GM18519 (cell line): ENCODE measurements at regions not wholly inside any gene's neighbourhood (a gene's known extent, or its start where the extent isn't known, plus 50 kb on each side); places are given as distances from the start of the nearest gene placed in this dataset.

Experiments
- ATAC-seq: cut with Tn5 transposase; IDR thresholded peaks from one replicate; pipeline ENCODE4 v1.9.1; 2021; ENCODE audit warnings: mild to moderate bottlenecking, moderate library complexity; ENCODE audit not compliant: unreplicated experiment, low FRiP score

DNA sequence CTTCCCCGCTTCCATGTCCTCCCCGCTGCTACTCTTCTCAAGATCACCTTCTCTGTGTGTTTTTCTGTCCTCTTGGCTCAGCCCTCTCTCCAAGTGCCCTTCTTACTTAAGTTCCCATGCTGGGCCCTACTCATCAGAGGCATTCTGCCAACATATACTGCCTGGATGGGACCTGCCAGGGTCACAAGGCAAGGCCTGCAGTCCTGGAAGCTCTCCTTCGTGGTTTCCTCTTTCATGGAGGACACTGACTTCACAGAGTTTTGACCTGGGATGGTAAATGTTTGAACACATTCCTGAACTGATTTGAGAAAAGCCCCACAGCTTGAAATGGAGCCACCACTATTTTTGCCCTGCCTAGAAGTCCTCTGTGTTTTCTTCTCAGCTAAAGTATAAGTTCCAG, 140.9 kb downstream of the TMEM30B start:
- no peak for ATAC-seq

DNA sequence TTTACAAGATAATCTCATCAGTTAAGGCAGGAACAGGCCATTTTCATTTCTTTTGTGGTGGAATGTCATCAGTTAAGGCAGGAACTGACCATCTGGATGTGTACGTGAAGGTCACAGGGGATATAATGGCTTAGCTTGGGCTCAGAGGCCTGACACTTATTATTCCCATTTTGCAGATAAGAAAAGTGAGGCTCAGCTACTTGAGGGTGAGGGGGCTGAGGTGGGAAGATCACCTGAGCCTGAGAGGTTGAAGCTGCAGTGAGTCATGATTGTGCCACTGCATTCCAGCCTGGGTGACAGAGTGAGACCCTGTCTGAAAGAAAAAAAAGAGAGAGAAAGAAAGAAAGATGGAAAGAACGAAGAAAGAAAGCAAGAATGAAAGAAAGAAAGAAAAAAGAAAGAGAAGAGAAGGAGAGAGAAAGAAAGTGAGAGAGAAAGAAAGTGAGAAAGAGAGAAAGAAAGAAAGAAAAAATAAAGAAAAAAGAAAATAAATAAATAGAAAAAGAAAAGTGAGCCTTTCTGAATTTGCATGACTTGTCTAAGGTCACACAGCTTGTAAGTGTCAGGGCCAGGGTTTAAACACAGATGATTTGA, 142.0 kb downstream of the TMEM30B start:
- no peak for ATAC-seq

- ATAC-seq, result no peak
Observed at GRCh38 chr14:61132894-61133293, 148.2 kb downstream of the TMEM30B start.

GRCh38 chr14:61132336-61132735, 148.8 kb downstream of the TMEM30B start:
- no peak for ATAC-seq

DNA sequence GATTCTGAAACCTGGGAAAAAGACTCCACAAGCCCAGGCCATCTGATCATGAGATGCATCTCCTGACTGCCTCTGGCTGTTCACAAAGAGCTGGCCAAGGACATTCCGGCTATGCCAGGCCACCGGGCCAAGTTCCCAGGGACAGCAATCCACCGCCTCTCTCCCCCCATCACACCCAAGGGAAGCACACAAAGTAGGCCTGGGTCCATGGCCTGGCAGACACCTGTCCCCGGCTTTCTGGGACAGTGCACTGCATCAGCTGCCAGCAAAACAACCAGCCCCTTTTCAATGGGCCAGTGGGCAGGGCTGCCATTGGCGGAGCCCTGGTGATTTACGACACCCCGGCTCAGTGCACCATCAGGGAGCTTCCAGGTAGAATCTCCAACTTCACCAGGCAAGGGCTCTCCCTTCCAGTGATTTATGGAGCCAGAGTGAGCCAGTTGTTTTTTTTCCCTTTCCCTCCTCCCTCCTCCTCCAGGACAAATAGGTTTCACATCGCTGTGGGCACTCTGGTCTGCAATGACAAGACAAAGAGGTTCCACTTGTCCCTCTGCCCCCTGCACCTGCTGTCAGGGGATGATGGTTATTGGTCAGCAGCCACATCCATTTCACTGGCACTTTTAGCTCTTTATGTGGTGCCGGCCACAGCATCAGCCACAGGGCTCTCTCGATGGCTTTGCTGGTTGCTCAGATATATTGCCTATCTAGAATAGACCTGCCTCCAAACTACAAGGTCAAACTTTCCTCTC, 149.6 kb downstream of the SLC38A6 start:
- ATAC-seq, result no peak

- no peak for ATAC-seq
Observed at GRCh38 chr14:61129168-61129745, 148.2 kb downstream of the SLC38A6 start.

- no peak for ATAC-seq
Observed at GRCh38 chr14:61128382-61129167, 147.5 kb downstream of the SLC38A6 start.

DNA sequence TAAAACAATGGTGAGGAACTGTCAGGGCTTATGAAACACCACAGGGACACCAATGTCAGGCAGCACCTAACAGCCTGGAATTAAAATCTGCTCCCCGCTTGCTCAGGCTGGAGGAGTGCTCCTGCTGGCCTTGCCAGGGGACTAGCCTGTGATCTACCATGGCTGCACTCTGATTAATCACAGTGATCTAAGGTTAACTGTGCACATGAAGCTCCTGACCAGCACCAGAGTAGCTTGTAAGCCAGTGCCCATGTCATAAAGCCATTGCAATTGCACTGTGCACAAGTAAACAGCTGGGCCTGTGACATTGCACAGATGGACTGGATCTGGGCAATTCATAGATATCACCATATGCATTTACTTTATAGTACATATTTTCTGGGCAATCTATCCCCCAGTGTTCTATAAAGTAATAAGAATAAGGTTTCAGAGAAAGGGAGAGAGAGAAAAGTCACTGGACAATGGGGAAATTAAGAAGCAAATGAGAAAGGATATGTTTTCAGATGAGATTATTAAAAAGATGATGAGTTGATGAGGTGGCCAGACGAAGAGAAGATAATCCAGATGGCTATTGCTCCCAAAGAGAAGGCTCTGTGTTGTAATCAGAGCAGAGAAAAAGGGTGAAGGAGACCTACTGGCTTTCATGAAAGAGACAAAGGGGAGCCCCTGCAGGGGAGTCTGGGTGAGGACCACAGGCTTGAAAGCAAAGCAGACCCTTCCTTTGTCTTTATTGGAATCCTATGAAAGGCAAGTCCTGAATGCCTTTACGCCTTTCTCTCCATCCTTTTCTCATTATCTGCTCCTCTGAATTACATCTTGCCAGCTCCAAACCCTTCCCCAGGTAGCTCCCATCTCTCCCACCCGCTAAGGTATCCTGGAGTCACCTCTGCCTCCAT, 145.8 kb downstream of the SLC38A6 start:
- ATAC-seq, result no peak

DNA sequence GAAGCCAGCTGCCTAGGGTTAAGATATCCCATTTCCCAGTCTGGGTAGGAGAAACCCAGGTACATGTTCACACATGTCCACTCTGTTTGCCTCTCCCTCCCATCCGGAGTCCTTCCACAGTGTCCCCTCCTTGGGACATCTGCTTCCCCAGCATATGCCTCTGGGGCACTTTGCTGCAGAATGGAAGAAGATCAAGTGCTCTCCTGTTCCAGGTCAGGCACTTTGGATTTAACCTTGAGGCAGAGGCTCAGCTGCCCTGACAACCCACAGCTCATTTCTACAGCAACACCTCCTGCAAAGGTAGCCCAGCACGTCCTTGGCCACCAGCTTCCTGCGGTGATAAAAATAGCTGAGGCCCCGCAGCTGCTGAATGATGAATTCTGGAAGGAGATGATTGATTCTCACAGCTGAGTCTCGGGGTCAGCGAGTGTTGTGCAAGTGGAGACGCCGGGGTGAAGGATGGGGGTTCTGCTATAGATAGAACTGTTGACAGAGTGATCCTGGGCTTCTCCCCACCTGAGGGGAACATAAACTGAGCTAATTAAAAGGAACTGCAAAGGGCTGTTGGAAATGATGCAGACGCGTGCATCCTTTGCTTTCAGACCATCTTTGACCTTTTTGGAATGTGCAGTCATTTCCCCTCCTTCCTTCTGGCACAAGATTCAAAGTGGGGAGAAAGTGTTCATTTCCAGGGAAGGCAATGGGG, 145.0 kb downstream of the SLC38A6 start:
- no peak for ATAC-seq

GRCh38 chr14:61125041-61125866, 144.2 kb downstream of the SLC38A6 start:
- no peak for ATAC-seq

- ATAC-seq, result no peak
Observed at GRCh38 chr14:61122862-61123261, 141.8 kb downstream of the SLC38A6 start.

GRCh38 chr14:61121355-61121787, 140.3 kb downstream of the SLC38A6 start:
- ATAC-seq, result no peak

DNA sequence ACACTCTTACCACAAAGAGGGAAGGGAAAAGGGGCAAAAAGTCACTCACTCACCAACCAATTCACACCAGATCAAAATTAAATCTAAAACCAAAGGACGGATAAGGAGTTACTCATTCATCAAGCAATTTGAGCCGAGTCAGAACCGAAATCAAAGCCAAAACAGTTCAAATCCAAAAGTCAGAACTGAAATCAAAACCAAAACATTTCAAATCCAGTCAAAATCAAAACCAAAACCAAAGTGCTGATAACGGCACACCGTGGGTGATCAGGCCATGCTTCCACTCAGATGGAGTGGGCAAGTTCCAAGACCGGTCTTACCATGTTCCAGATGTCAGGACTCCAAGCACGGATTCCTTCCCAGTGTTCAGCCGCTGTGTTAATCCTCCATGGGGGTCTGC, 139.5 kb downstream of the SLC38A6 start:
- no peak for ATAC-seq

DNA sequence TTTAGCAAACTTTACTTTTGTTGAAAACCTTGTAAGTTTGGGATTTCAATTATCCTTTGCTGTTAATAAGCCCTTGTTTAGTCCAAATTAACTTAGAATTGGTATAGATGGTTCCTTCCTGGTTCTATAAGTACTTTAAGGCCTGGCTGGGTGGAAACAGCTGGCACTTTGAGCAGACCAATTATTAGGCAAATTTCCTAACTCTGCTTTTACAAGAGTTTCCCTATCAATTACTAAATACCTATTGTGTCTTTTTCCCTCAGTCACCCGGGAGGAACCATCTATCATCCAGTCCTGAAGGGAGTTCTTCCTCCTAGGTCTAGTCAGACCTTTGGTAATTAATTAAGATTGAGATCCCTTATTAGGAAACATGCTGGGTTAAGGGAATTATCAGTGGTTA, 138.0 kb downstream of the SLC38A6 start:
- no peak for ATAC-seq

GRCh38 chr14:61116369-61116768, 135.3 kb downstream of the SLC38A6 start:
- ATAC-seq, result no peak

- no peak for ATAC-seq
Observed at GRCh38 chr14:61113561-61114225, 132.6 kb downstream of the SLC38A6 start.

DNA sequence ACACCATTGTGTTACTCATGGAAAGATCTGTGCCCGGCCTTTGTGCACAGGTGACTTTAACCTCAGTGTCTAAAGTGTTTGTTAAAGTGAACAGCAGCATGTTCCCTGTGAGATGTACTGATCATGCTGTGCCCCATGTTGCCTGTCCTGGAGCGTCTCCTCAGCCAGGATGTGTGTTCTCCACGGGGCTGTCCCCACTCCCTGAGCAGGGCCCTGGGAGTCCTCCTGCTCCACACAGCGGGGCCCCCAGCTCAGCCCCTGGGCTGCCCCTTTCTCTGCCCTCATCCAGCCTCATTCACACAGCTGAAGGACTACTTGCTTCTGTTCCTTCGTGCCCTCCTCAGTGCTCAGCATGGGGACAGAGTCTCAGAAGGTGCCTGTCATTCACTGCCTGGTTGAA, 131.5 kb downstream of the SLC38A6 start:
- ATAC-seq, result no peak

- no peak for ATAC-seq
Observed at GRCh38 chr14:61111731-61112130, 130.7 kb downstream of the SLC38A6 start.
